DOHH2 (cell line): ENCODE measurements at regions not wholly inside any gene's neighbourhood (a gene's known extent, or its start where the extent isn't known, plus 50 kb on each side); places are given as distances from the start of the nearest gene placed in this dataset.
A peak's percentile ranks its signal among the peaks of the same experiment; 100 is the strongest.

Experiments
- H3F3A ChIP-seq: fragments of 200-600 bp; sonication (generic), shearing (Covaris generic); 2 replicates; pipeline ENCODE4 v1.6.0; 2016; ENCODE audit warnings: antibody characterized with exemption, mild to moderate bottlenecking; ENCODE audit not compliant: control insufficient read depth, insufficient read depth
- H3K27ac ChIP-seq: fragments of 200-600 bp; sonication (generic); 2 replicates; pipeline ENCODE4 v1.5.1; 2014; ENCODE audit warnings: low read depth, mild to moderate bottlenecking, low read length, moderate library complexity
- H3K27me3 ChIP-seq: fragments of 200-600 bp; sonication (generic); 2 replicates; pipeline ENCODE4 v1.6.1; 2014; ENCODE audit warnings: mild to moderate bottlenecking, low read length, mixed read lengths; ENCODE audit not compliant: control insufficient read depth
- H3K36me3 ChIP-seq: fragments of 200-600 bp; sonication (generic); 2 replicates; pipeline ENCODE4 v1.6.1; 2014; ENCODE audit warnings: mild to moderate bottlenecking, low read length, moderate library complexity, mixed read lengths; ENCODE audit not compliant: control insufficient read depth
- H3K4me1 ChIP-seq: fragments of 200-600 bp; sonication (generic); 2 replicates; pipeline ENCODE4 v1.6.1; 2014; ENCODE audit warnings: mild to moderate bottlenecking, low read length, mixed read lengths; ENCODE audit not compliant: control insufficient read depth
- H3K4me2 ChIP-seq: fragments of 200-600 bp; sonication (generic); 2 replicates; pipeline ENCODE4 v1.6.0; 2014; ENCODE audit warnings: mild to moderate bottlenecking, low read length, moderate library complexity
- H3K4me3 ChIP-seq: fragments of 200-600 bp; sonication (generic); 2 replicates; pipeline ENCODE4 v1.5.1; 2014; ENCODE audit warnings: mild to moderate bottlenecking, low read length, mixed read lengths
- H3K79me2 ChIP-seq: fragments of 200-600 bp; sonication (generic); 2 replicates; pipeline ENCODE4 v1.6.1; 2014; ENCODE audit warnings: mild to moderate bottlenecking, low read length, mixed read lengths; ENCODE audit not compliant: control insufficient read depth
- H3K9me2 ChIP-seq: fragments of 200-600 bp; sonication (generic); replicated peaks from 2 replicates; pipeline ENCODE4 v1.6.1; 2014; ENCODE audit warnings: mild to moderate bottlenecking, low read length, mixed read lengths; ENCODE audit not compliant: control insufficient read depth
- H3K9me3 ChIP-seq: fragments of 200-600 bp; sonication (generic); 2 replicates; pipeline ENCODE4 v1.6.1; 2014; ENCODE audit warnings: antibody characterized with exemption, low read length, mixed read lengths; ENCODE audit not compliant: control insufficient read depth, insufficient read depth
- H4K20me1 ChIP-seq: fragments of 200-600 bp; sonication (generic); 2 replicates; pipeline ENCODE4 v1.6.0; 2014; ENCODE audit warnings: low read depth, mild to moderate bottlenecking, antibody characterized with exemption, low read length, moderate library complexity; ENCODE audit not compliant: control insufficient read depth, insufficient read depth
- EZH2phosphoT487 ChIP-seq: fragments of 200-600 bp; sonication (generic); IDR thresholded peaks from 2 replicates; pipeline ENCODE4 v1.6.1; 2017; ENCODE audit warnings: borderline replicate concordance, mild to moderate bottlenecking, antibody characterized with exemption, low read length, moderate library complexity, mixed read lengths
- TF ChIP-seq, protein P1 (sequence below): fragments of 200-600 bp; sonication (generic); IDR thresholded peaks from one replicate; pipeline ENCODE4 v1.5.1; 2014; ENCODE audit warnings: antibody characterized with exemption, mild to moderate bottlenecking, low read depth, low read length; ENCODE audit not compliant: poor library complexity, severe bottlenecking

- H3K27me3 ChIP-seq: no peaks in the 10 kb centered on the region
- no peak overlapping the region for H3K27ac ChIP-seq
- H3K36me3 ChIP-seq: no peaks in the 10 kb centered on the region
- H3K4me1 ChIP-seq: no peaks in the 10 kb centered on the region
- H3K4me3 ChIP-seq: no peak overlapping the region
- TF ChIP-seq, protein P1, sequence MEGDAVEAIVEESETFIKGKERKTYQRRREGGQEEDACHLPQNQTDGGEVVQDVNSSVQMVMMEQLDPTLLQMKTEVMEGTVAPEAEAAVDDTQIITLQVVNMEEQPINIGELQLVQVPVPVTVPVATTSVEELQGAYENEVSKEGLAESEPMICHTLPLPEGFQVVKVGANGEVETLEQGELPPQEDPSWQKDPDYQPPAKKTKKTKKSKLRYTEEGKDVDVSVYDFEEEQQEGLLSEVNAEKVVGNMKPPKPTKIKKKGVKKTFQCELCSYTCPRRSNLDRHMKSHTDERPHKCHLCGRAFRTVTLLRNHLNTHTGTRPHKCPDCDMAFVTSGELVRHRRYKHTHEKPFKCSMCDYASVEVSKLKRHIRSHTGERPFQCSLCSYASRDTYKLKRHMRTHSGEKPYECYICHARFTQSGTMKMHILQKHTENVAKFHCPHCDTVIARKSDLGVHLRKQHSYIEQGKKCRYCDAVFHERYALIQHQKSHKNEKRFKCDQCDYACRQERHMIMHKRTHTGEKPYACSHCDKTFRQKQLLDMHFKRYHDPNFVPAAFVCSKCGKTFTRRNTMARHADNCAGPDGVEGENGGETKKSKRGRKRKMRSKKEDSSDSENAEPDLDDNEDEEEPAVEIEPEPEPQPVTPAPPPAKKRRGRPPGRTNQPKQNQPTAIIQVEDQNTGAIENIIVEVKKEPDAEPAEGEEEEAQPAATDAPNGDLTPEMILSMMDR: peak; percentile 53
- no peak for TF ChIP-seq EZH2phosphoT487
- no peaks in the 10 kb centered on the region for H3F3A ChIP-seq
- no peaks in the 10 kb centered on the region for H3K79me2 ChIP-seq
- H3K4me2 ChIP-seq: no peak overlapping the region
- H3K9me2 ChIP-seq: no peaks in the 10 kb centered on the region
- H4K20me1 ChIP-seq: no peaks in the 10 kb centered on the region
- no peaks in the 10 kb centered on the region for H3K9me3 ChIP-seq
Measured at GRCh38 chr18:2471523-2471922, 99.8 kb downstream of the METTL4 start.

DNA sequence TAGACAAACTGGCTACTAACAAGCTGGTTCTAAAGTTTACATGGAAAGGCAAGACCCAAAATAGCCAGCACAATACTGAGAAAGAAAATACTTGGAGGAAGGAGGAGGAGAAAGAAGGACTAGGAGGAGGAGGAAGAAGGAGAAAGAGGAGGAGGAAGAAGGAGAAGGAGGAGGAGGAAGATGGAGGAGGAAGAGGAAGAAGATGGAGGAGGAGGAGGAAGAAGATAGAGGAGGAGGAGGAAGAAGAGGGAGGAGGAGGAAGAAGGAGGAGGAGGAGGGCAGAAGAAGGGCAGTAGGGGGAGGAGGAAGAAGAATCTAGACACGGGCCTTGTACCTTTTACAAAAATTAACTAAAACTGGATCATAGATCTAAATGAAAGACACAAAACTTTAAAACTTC lies 92.6 kb downstream of the METTL4 start:
- no peaks in the 10 kb centered on the region for H4K20me1 ChIP-seq
- no peaks in the 10 kb centered on the region for H3K36me3 ChIP-seq
- no peaks in the 10 kb centered on the region; the same call in 1 of the 2 replicates for H3K27me3 ChIP-seq
- no peak overlapping the region for H3K27ac ChIP-seq
- no peaks in the 10 kb centered on the region for H3K4me1 ChIP-seq
- H3F3A ChIP-seq: no peaks in the 10 kb centered on the region
- H3K9me3 ChIP-seq: no peaks in the 10 kb centered on the region
- no peak overlapping the region for H3K4me2 ChIP-seq
- H3K4me3 ChIP-seq: no peak overlapping the region
- H3K9me2 ChIP-seq: no peaks in the 10 kb centered on the region
- TF ChIP-seq EZH2phosphoT487: no peak
- H3K79me2 ChIP-seq: no peaks in the 10 kb centered on the region

- no peaks in the 10 kb centered on the region for H3K79me2 ChIP-seq
- H3F3A ChIP-seq: no peaks in the 10 kb centered on the region
- no peak overlapping the region for H3K27ac ChIP-seq
- no peak overlapping the region for H3K4me2 ChIP-seq
- no peaks in the 10 kb centered on the region for H3K9me2 ChIP-seq
- H3K36me3 ChIP-seq: no peaks in the 10 kb centered on the region
- TF ChIP-seq EZH2phosphoT487: no peak
- TF ChIP-seq, protein P1: no peak
- H4K20me1 ChIP-seq: no peaks in the 10 kb centered on the region
- no peaks in the 10 kb centered on the region; the same call in 1 of the 2 replicates for H3K27me3 ChIP-seq
- no peak overlapping the region for H3K4me3 ChIP-seq
- H3K9me3 ChIP-seq: no peaks in the 10 kb centered on the region
- no peaks in the 10 kb centered on the region for H3K4me1 ChIP-seq
Measured at GRCh38 chr18:2480536-2480935, 90.8 kb downstream of the METTL4 start.

DNA sequence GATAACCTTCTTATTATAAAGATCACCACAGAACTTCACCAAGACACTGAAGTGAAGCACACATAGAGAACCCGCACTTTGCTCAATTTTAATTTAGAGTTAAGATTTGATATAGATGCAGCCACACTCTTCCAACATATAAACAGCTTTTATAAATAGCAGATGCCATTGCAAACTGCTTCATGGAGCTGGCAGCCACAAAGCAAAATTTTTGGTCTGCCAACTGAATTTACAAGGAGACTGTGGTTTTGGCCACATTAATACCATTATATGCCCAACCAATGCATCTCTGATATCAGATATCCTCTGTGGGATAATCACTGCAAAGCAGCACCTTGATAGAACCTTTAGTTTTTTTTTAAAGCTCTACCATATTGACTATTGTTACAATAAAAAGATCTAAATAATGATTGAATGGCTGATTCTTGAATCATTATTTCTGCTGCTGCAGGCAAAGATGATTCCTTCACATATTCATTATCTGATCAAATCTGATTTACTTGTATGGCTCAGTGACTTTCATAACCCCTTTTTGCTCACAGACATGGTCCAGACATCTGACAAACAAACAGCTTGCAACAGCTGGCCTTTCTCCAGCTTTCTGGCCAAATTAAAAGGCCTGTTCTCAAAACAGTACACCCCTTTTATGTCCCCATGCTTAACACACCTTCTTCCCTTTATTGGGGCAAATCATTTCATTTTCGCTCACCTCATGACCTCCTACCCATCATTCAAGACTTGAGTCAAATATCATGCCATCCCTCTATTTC lies 88.4 kb downstream of the METTL4 start:
- Histone ChIP-seq H4K20me1 (no peaks in the 10 kb centered on the region), H3K27me3 (no peaks in the 10 kb centered on the region; the same call in 1 of the 2 replicates), H3K36me3 (no peaks in the 10 kb centered on the region), H3F3A (no peaks in the 10 kb centered on the region), H3K9me3 (no peaks in the 10 kb centered on the region), H3K79me2 (no peaks in the 10 kb centered on the region), H3K4me2 (no peak overlapping the region), H3K27ac (no peak overlapping the region), H3K9me2 (no peaks in the 10 kb centered on the region), H3K4me1 (no peaks in the 10 kb centered on the region), H3K4me3 (no peak overlapping the region)
- TF ChIP-seq, protein P1: no peak
- TF ChIP-seq EZH2phosphoT487: no peak
